Activated naive CD8-positive, alpha-beta T cell treated with anti-CD3 and anti-CD28 coated beads, Interleukin-2, amount 10 ng/mL, durations not matched to agents 7 days and 5 days (primary cell): ENCODE measurements at regions not wholly inside any gene's neighbourhood (a gene's known extent, or its start where the extent isn't known, plus 50 kb on each side); places are given as distances from the start of the nearest gene placed in this dataset.
"Not testable (repeated sequence)": the region's sequence is repeated elsewhere in the genome, so short reads cannot be mapped to it uniquely, and the experiment has no call there.

Source experiments
- ATAC-seq: fragments of 150-1000 bp; cut with Tn5 transposase; one replicate; pipeline ENCODE4 v1.10.0; 2021; ENCODE audit warnings: low read depth, moderate library complexity
- POLR2A ChIA-PET: fragments of 350-600 bp; sonication (Branson Sonifier 250); formaldehyde crosslinking; loops from one replicate; lab custom pipeline; 2021; ENCODE audit warnings: antibody characterized with exemption; lab: Charles Lee
- DNase-seq: peaks from one replicate; pipeline ENCODE4 v3.0.0; 2021
- H3K27ac Mint-ChIP-seq: one replicate; pipeline ENCODE4 v1.8.0; 2022; ENCODE audit warnings: mild to moderate bottlenecking, mixed read lengths
- H3K27me3 Mint-ChIP-seq: one replicate; pipeline ENCODE4 v1.8.0; 2022; ENCODE audit warnings: mild to moderate bottlenecking, moderate library complexity, mixed read lengths
- H3K36me3 Mint-ChIP-seq: one replicate; pipeline ENCODE4 v1.8.0; 2021; ENCODE audit warnings: mild to moderate bottlenecking, mixed read lengths
- H3K4me1 Mint-ChIP-seq: one replicate; pipeline ENCODE4 v1.8.0; 2021; ENCODE audit warnings: mixed read lengths
- H3K4me3 Mint-ChIP-seq: one replicate; pipeline ENCODE4 v1.8.0; 2022; ENCODE audit warnings: mild to moderate bottlenecking, moderate library complexity, mixed read lengths
- H3K9me3 Mint-ChIP-seq: one replicate; pipeline ENCODE4 v1.8.0; 2021; ENCODE audit warnings: mixed read lengths

DNA sequence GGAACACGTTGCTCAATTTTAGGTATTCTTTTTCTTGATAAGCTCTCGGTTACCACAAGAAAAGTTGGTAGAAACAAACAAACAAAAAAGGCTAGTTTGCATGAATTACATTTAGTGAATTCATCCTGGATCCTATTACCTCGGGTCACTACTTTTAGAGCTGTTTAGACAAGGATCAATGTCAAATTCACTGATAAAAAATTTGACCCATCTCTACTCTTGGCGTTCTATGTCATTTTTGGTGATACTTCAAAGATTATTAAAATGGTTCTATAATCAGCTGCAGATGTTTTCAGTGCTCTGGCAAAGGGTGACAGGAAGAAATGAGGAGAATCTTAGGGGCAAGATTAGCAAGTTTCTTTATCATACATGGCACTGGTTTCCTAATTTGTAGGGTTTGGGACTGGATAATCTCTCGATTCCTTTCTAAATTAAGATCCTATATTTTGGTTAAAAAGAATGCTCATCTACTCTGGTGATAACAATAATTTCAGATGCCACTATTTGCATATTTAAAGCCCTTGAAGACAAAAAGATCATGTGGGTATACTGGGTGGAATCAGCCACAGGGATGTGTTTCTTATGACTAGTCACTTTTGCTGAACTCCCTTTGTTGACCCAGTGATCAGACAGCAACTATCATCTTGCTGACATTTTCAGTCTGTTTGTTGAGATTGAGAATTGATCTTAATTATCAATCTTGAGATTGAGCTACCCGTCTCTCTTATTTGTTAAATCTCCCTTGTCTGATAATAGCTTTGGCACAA, 442.9 kb downstream of the AASDHPPT start:
- Mint-ChIP-seq H3K27me3 (no peaks in the 10 kb centered on the region), H3K9me3 (peaks cover 2% of the 10 kb centered on the region), H3K36me3 (no peaks in the 10 kb centered on the region), H3K27ac (no peak overlapping the region), H3K4me1 (no peaks in the 10 kb centered on the region), H3K4me3 (no peak overlapping the region)
- DNase-seq (no peak), ATAC-seq (no peak)
- POLR2A ChIA-PET, result no interaction called here

DNA sequence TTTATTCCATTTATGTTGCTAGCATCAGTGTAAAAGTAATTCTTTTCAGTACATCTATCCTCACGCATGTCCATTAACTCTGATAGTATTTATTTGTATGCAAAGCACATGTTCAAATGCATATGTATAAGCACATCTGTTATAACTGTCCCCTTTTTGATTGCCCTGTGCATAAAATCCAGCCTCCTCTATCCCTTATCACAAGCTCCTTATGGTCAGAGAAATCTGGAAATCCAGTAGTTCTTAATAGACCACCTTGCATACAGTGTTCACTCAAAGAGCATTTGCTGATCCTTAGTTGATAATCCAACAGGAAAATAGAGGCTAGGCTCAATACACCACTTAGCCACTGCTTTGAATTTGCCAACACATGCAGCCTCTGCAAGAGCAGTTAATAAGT, 443.5 kb downstream of the AASDHPPT start:
- no peaks in the 10 kb centered on the region for H3K36me3 Mint-ChIP-seq
- no peaks in the 10 kb centered on the region for H3K4me1 Mint-ChIP-seq
- DNase-seq (no peak), ATAC-seq (no peak)
- H3K27ac Mint-ChIP-seq, result no peak overlapping the region
- H3K9me3 Mint-ChIP-seq, result peaks cover 2% of the 10 kb centered on the region
- H3K4me3 Mint-ChIP-seq, result no peak overlapping the region
- no peaks in the 10 kb centered on the region for H3K27me3 Mint-ChIP-seq
- POLR2A ChIA-PET, result no interaction called here

DNA sequence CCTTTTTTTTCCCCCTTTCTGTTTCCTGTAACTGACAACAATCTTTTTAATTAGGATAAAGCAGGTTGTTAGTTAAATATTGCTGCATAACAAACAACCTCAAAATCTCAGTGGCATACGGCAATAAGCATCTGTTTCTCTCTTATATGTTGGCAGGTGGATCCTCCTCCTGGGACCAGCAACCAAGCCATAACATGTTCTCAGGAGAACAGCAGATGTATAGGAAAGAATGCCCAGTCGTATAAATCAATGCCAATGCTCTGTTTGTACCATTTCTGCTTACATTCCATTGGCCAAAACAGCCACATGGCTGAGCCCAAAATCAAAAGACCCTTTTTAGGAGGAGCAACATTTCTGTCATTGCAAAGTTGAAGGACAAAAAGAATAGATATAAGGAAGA, 445.7 kb downstream of the AASDHPPT start:
- POLR2A ChIA-PET, result no interaction called here
- H3K36me3 Mint-ChIP-seq, result no peaks in the 10 kb centered on the region

GRCh38 chr11:106523921-106524320, 446.5 kb downstream of the AASDHPPT start:
- no peaks in the 10 kb centered on the region for H3K36me3 Mint-ChIP-seq
- H3K4me1 Mint-ChIP-seq, result no peaks in the 10 kb centered on the region
- H3K27ac Mint-ChIP-seq, result no peak overlapping the region
- DNase-seq (no peak), ATAC-seq (no peak)
- no peaks in the 10 kb centered on the region for H3K27me3 Mint-ChIP-seq
- POLR2A ChIA-PET, result no interaction called here
- no peak overlapping the region for H3K4me3 Mint-ChIP-seq
- peaks cover 2% of the 10 kb centered on the region for H3K9me3 Mint-ChIP-seq

More for the DNA sequence above, 445.7 kb downstream of the AASDHPPT start:
- ATAC-seq, result no peak
- Mint-ChIP-seq H3K27me3 (no peaks in the 10 kb centered on the region), H3K9me3 (peaks cover 2% of the 10 kb centered on the region), H3K27ac (no peak overlapping the region), H3K4me3 (no peak overlapping the region), H3K4me1 (no peaks in the 10 kb centered on the region)
- no peak for DNase-seq

DNA sequence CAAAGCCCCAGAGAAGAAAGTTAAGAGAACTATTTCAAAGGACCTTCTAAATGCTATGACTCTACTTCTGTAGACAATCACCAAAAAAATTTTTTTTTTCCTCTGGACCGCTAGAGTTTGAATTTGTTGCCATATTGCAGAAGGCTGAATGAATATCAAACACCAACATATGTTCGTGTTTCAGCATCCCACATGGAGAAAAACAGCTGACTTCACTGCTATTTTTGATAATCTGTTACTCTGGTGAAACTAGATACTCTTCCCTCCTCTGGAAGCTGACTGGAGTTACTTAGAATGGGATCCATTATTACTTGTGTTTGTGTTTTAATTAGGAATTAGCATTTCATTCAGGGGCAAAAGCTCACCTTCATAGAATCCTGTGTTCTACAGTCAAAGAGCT, 447.0 kb downstream of the AASDHPPT start:
- no peak for DNase-seq
- Mint-ChIP-seq H3K4me1 (no peaks in the 10 kb centered on the region), H3K9me3 (peaks cover 2% of the 10 kb centered on the region), H3K4me3 (no peak overlapping the region), H3K36me3 (no peaks in the 10 kb centered on the region), H3K27me3 (no peaks in the 10 kb centered on the region), H3K27ac (no peak overlapping the region)
- POLR2A ChIA-PET, result no interaction called here
- no peak for ATAC-seq

DNA sequence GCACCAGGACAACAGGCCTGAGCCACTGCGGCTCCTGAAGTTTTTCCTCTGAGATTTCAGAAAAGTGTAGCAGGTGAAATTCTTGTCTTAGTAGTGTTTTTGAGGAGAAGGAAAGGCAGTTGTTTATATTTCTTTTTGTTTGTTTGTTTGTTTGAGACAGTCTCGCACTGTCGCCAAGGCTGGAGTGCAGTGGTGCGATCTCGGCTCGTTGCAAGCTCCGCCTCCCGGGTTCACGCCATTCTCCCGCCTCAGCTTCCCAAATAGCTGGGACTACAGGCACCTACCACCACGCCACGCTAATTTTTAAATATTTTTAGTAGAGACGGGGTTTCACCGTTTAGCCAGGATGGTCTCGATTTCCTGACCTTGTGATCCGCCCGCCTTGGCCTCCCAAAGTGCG, 454.2 kb downstream of the AASDHPPT start:
- ATAC-seq, H3K4me1 Mint-ChIP-seq, H3K27ac Mint-ChIP-seq, DNase-seq, H3K9me3 Mint-ChIP-seq, H3K4me3 Mint-ChIP-seq, POLR2A ChIA-PET, H3K27me3 Mint-ChIP-seq, H3K36me3 Mint-ChIP-seq: not testable (repeated sequence)

DNA sequence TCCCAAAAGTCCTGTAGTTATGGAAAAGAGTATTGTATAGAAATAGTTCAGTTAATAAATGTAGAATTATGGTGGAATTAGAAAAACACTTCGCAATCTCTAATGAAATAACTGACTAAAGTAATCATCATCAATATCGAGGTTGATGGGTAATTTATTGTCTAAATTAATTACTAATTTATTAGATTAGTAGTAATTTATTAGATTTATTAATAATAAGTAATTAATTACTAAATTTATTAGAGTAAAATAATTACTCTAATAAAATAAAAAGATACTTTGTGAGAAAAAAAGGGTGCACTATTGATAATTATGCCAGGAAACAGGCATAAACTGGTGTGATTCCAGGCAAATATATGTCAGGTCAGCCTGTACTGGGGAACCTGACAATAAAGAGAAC, 455.6 kb downstream of the AASDHPPT start:
- Mint-ChIP-seq H3K4me1 (no peaks in the 10 kb centered on the region), H3K27ac (no peak overlapping the region), H3K4me3 (no peak overlapping the region), H3K36me3 (no peaks in the 10 kb centered on the region), H3K9me3 (no peaks in the 10 kb centered on the region), H3K27me3 (no peaks in the 10 kb centered on the region)
- no peak for ATAC-seq
- no peak for DNase-seq
- POLR2A ChIA-PET, result no interaction called here

- Mint-ChIP-seq H3K27me3 (no peaks in the 10 kb centered on the region), H3K36me3 (no peaks in the 10 kb centered on the region), H3K4me1 (no peaks in the 10 kb centered on the region), H3K4me3 (no peak overlapping the region), H3K9me3 (peaks cover 2% of the 10 kb centered on the region), H3K27ac (no peak overlapping the region)
- no peak for ATAC-seq
- no peak for DNase-seq
- POLR2A ChIA-PET, result no interaction called here
These were observed 462.5 kb downstream of the AASDHPPT start for GRCh38 chr11:106540001-106540400.

DNA sequence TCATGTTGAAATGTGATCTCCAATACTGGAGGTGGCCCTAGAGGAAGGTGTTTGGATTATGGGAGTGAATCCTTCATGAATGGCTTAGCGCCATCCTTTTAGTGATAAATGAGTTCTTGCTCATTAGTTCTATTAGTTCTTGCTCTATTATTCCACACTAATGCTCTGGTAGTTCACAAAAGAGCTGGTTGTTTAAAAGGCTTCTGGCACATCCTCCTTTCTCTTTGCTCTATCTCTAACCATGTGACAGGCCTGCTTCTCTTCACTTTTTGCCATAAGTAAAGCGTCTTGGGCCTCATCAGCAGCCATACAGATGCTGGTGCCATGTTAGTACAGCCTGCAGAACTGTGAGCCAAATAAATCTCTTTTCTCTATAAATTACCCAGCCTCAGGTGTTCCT, 469.9 kb downstream of the GUCY1A2 start:
- no peak overlapping the region for H3K27ac Mint-ChIP-seq
- no peak overlapping the region for H3K4me3 Mint-ChIP-seq
- POLR2A ChIA-PET, result no interaction called here
- no peaks in the 10 kb centered on the region for H3K9me3 Mint-ChIP-seq
- no peaks in the 10 kb centered on the region for H3K36me3 Mint-ChIP-seq
- DNase-seq, result no peak
- ATAC-seq, result no peak
- no peaks in the 10 kb centered on the region for H3K27me3 Mint-ChIP-seq
- no peaks in the 10 kb centered on the region for H3K4me1 Mint-ChIP-seq

GRCh38 chr11:106551744-106552673, 466.3 kb downstream of the GUCY1A2 start:
- POLR2A ChIA-PET, result no interaction called here
- Mint-ChIP-seq H3K4me1 (no peaks in the 10 kb centered on the region), H3K27ac (no peak overlapping the region), H3K4me3 (no peak overlapping the region), H3K9me3 (peaks cover 3% of the 10 kb centered on the region), H3K36me3 (no peaks in the 10 kb centered on the region), H3K27me3 (no peaks in the 10 kb centered on the region)
- ATAC-seq, result no peak
- no peak for DNase-seq

DNA sequence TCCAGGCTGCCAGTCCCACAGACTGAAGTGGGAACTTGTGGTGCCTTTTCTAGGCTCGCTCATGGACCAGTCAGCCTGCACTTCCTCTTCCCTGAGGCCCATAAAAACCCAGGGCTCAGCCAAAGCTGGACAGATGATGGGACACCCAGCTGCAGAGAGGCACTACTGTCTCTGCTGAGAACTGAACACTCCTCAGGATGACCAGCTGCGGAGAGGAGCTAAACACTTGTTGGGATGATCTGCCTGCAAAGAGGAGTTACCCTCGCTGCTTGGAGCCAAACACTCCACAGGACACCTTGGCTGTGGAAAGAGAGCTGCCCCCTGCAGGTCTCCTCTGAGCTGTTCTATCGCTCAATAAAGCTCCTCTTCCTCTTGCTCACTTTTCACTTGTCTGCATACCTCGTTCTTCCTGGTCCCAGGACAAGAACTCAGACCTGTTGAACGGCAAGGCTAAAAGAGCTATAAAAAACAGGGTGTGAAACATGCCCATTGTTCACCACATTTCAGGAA, 465.5 kb downstream of the GUCY1A2 start:
- ATAC-seq (no peak), DNase-seq (no peak)
- Mint-ChIP-seq H3K27ac (no peak overlapping the region), H3K27me3 (no peaks in the 10 kb centered on the region), H3K4me1 (no peaks in the 10 kb centered on the region), H3K4me3 (no peak overlapping the region), H3K9me3 (peaks cover 3% of the 10 kb centered on the region), H3K36me3 (no peaks in the 10 kb centered on the region)
- POLR2A ChIA-PET, result no interaction called here

GRCh38 chr11:106553304-106553703, 465.0 kb downstream of the GUCY1A2 start:
- H3K4me1 Mint-ChIP-seq, result no peaks in the 10 kb centered on the region
- no peak overlapping the region for H3K27ac Mint-ChIP-seq
- no peak for DNase-seq
- no peaks in the 10 kb centered on the region for H3K27me3 Mint-ChIP-seq
- H3K4me3 Mint-ChIP-seq, result no peak overlapping the region
- H3K36me3 Mint-ChIP-seq, result no peaks in the 10 kb centered on the region
- POLR2A ChIA-PET, result no interaction called here
- no peak for ATAC-seq
- peaks cover 3% of the 10 kb centered on the region for H3K9me3 Mint-ChIP-seq

GRCh38 chr11:106555566-106556250, 462.6 kb downstream of the GUCY1A2 start:
- H3K4me1 Mint-ChIP-seq, H3K27me3 Mint-ChIP-seq, H3K27ac Mint-ChIP-seq, ATAC-seq, POLR2A ChIA-PET, H3K36me3 Mint-ChIP-seq, H3K9me3 Mint-ChIP-seq, H3K4me3 Mint-ChIP-seq, DNase-seq: not testable (repeated sequence)
